ENCODE measurements at regions not wholly inside any gene's neighbourhood (a gene's known extent, or its start where the extent isn't known, plus 50 kb on each side); places are given as distances from the start of the nearest gene placed in this dataset.

- TF ChIP-seq CCNT2 (IDR thresholded peaks at IDR 0.05; ENCODE audit: borderline replicate concordance, extremely low read depth, insufficient read length, low read depth, low read length) (no peak), CEBPG (CRISPR knock-in tag; IDR thresholded peaks at IDR 0.05) (no peak), CEBPG (tag; conservative IDR thresholded peaks at IDR 0.05 in 1 of 2, IDR thresholded peaks at IDR 0.05 in 1 of 2) (no peak), ZNF316 (IDR thresholded peaks at IDR 0.05) (no peak)
Measured at GRCh38 chrX:44088510-44089144, 115.4 kb upstream of the NDP start (continued).

GRCh38 chrX:44085209-44085608 lies 112.0 kb upstream of the NDP start:
- no peaks in the 10 kb centered on the region for H3K4me1 ChIP-seq (replicated peaks in 1 of 2; ENCODE audit: control insufficient read depth in 2 of 2, insufficient read depth in 2 of 2, low read length in 2 of 2)
- H3K9ac ChIP-seq (ENCODE audit: insufficient read depth in 1 of 2, low read depth in 2 of 2, low read length in 2 of 2) = no peak overlapping the region
- no peaks in the 10 kb centered on the region for H3K36me3 ChIP-seq (ENCODE audit: control insufficient read depth, insufficient read depth, low read length)
- no peaks in the 10 kb centered on the region; a peak in 1 of 5 replicates for H3K27me3 ChIP-seq (ENCODE audit: control insufficient read depth in 2 of 2, insufficient read depth in 2 of 2, low read length in 2 of 2)
- intact Hi-C loops (cut with micrococcal nuclease) = no loop called here
- no peaks in the 10 kb centered on the region for H3K79me2 ChIP-seq (ENCODE audit: control insufficient read depth, insufficient read depth, low read length)
- H4K20me1 ChIP-seq (replicated peaks; ENCODE audit: control insufficient read depth, insufficient read depth, low read length) = no peaks in the 10 kb centered on the region
- TF ChIP-seq CEBPB (tag; IDR thresholded peaks at IDR 0.05) (no peak), ZC3H4 (CRISPR knock-in tag; IDR thresholded peaks at IDR 0.05; ENCODE audit: borderline replicate concordance) (no peak), NFIX (CRISPR knock-in tag; IDR thresholded peaks at IDR 0.05; ENCODE audit: low read depth) (no peak), BRD4 (IDR thresholded peaks at IDR 0.05) (no peak), GTF2F1 (IDR thresholded peaks at IDR 0.05; ENCODE audit: low read depth, low read length) (no peak)
- WGBS (ENCODE audit: insufficient coverage, low coverage, missing lambda C conversion rate) = 8% methylated on average over 1 of the region's 1 CpG
- H3K9me3 ChIP-seq (replicated peaks; ENCODE audit: control insufficient read depth, insufficient read depth, low read depth, low read length) = no peaks in the 10 kb centered on the region
- no peaks in the 10 kb centered on the region for H3K9me1 ChIP-seq (ENCODE audit: control insufficient read depth, insufficient read depth, low read length)
- no peak overlapping the region for H3K4me3 ChIP-seq
- no peak overlapping the region for H2AFZ ChIP-seq (ENCODE audit: low read depth, low read length)
- no peak for DNase-seq (ENCODE audit: extremely low read depth in 1 of 4, low spot score in 3 of 4)
- in situ Hi-C loops (cut with MboI) = no loop called here
- H3K27ac ChIP-seq (ENCODE audit: extremely low read depth, low read depth, low read length) = no peak overlapping the region
- ChIA-PET POLR2A (no interaction called here), CTCF (ENCODE audit: low intra/inter-chr PET ratio) (no interaction called here)
- no peak overlapping the region for H3K4me2 ChIP-seq (ENCODE audit: insufficient read depth, low read length)
- no peak for FAIRE-seq
- no TSS peak for BruUV-seq (replicated peaks)
- no peak for ATAC-seq
